Activated naive CD8-positive, alpha-beta T cell treated with anti-CD3 and anti-CD28 coated beads, Interleukin-2, amount 10 ng/mL, durations not matched to agents 7 days and 5 days (primary cell): ENCODE measurements at regions not wholly inside any gene's neighbourhood (a gene's known extent, or its start where the extent isn't known, plus 50 kb on each side); places are given as distances from the start of the nearest gene placed in this dataset.

Source experiments
- ATAC-seq: fragments of 150-1000 bp; cut with Tn5 transposase; one replicate; pipeline ENCODE4 v1.10.0; 2021; ENCODE audit warnings: low read depth, moderate library complexity
- POLR2A ChIA-PET: fragments of 350-600 bp; sonication (Branson Sonifier 250); formaldehyde crosslinking; loops from one replicate; lab custom pipeline; 2021; ENCODE audit warnings: antibody characterized with exemption; lab: Charles Lee
- DNase-seq: peaks from one replicate; pipeline ENCODE4 v3.0.0; 2021
- H3K27ac Mint-ChIP-seq: one replicate; pipeline ENCODE4 v1.8.0; 2022; ENCODE audit warnings: mild to moderate bottlenecking, mixed read lengths
- H3K27me3 Mint-ChIP-seq: one replicate; pipeline ENCODE4 v1.8.0; 2022; ENCODE audit warnings: mild to moderate bottlenecking, moderate library complexity, mixed read lengths
- H3K36me3 Mint-ChIP-seq: one replicate; pipeline ENCODE4 v1.8.0; 2021; ENCODE audit warnings: mild to moderate bottlenecking, mixed read lengths
- H3K4me1 Mint-ChIP-seq: one replicate; pipeline ENCODE4 v1.8.0; 2021; ENCODE audit warnings: mixed read lengths
- H3K4me3 Mint-ChIP-seq: one replicate; pipeline ENCODE4 v1.8.0; 2022; ENCODE audit warnings: mild to moderate bottlenecking, moderate library complexity, mixed read lengths
- H3K9me3 Mint-ChIP-seq: one replicate; pipeline ENCODE4 v1.8.0; 2021; ENCODE audit warnings: mixed read lengths

- no peak overlapping the region for H3K4me3 Mint-ChIP-seq
- POLR2A ChIA-PET: no interaction called here
- no peak overlapping the region for H3K27ac Mint-ChIP-seq
- no peaks in the 10 kb centered on the region for H3K27me3 Mint-ChIP-seq
- H3K36me3 Mint-ChIP-seq: no peaks in the 10 kb centered on the region
- no peaks in the 10 kb centered on the region for H3K4me1 Mint-ChIP-seq
- ATAC-seq (no peak), DNase-seq (no peak)
- H3K9me3 Mint-ChIP-seq: peaks cover 3% of the 10 kb centered on the region
Measured at GRCh38 chr4:81860111-81860510, 388.4 kb upstream of the RASGEF1B start.

GRCh38 chr4:81854406-81854805 lies 382.7 kb upstream of the RASGEF1B start:
- no peak overlapping the region for H3K27ac Mint-ChIP-seq
- ATAC-seq: no peak

GRCh38 chr4:81852031-81852715 lies 380.5 kb upstream of the RASGEF1B start:
- H3K4me3 Mint-ChIP-seq: no peak overlapping the region
- no peak for DNase-seq
- no peak for ATAC-seq
- no peaks in the 10 kb centered on the region for H3K4me1 Mint-ChIP-seq
- H3K9me3 Mint-ChIP-seq: peaks cover 14% of the 10 kb centered on the region
- H3K27ac Mint-ChIP-seq: no peak overlapping the region
- POLR2A ChIA-PET: no interaction called here
- H3K27me3 Mint-ChIP-seq: no peaks in the 10 kb centered on the region
- peaks cover 5% of the 10 kb centered on the region for H3K36me3 Mint-ChIP-seq

More at GRCh38 chr4:81854406-81854805, 382.7 kb upstream of the RASGEF1B start:
- Mint-ChIP-seq H3K4me1 (no peaks in the 10 kb centered on the region), H3K27me3 (no peaks in the 10 kb centered on the region), H3K4me3 (no peak overlapping the region), H3K36me3 (peaks cover 5% of the 10 kb centered on the region), H3K9me3 (peaks cover 14% of the 10 kb centered on the region)
- DNase-seq: no peak
- POLR2A ChIA-PET: no interaction called here

GRCh38 chr4:81850701-81851100 lies 379.0 kb upstream of the RASGEF1B start:
- POLR2A ChIA-PET: no interaction called here
- no peaks in the 10 kb centered on the region for H3K27me3 Mint-ChIP-seq
- H3K4me3 Mint-ChIP-seq: no peak overlapping the region
- H3K9me3 Mint-ChIP-seq: peaks cover 14% of the 10 kb centered on the region
- peaks cover 5% of the 10 kb centered on the region for H3K36me3 Mint-ChIP-seq
- no peak overlapping the region for H3K27ac Mint-ChIP-seq
- no peak for DNase-seq
- no peaks in the 10 kb centered on the region for H3K4me1 Mint-ChIP-seq
- no peak for ATAC-seq

- Mint-ChIP-seq H3K4me1 (no peaks in the 10 kb centered on the region), H3K4me3 (no peak overlapping the region), H3K27ac (no peak overlapping the region), H3K27me3 (no peaks in the 10 kb centered on the region), H3K9me3 (peaks cover 2% of the 10 kb centered on the region), H3K36me3 (no peaks in the 10 kb centered on the region)
- POLR2A ChIA-PET: interaction anchor here (0.6 kb wide), 1 partner anchor 120 kb away, joined by 4 read pairs; no protein-coding TSS in a partner anchor
- DNase-seq (no peak), ATAC-seq (no peak)
Measured at GRCh38 chr4:81845761-81846160, 374.1 kb upstream of the RASGEF1B start.

GRCh38 chr4:81845273-81845672 lies 373.6 kb upstream of the RASGEF1B start:
- no peaks in the 10 kb centered on the region for H3K27me3 Mint-ChIP-seq
- no peaks in the 10 kb centered on the region for H3K9me3 Mint-ChIP-seq
- no peak overlapping the region for H3K27ac Mint-ChIP-seq
- H3K4me1 Mint-ChIP-seq: no peaks in the 10 kb centered on the region
- POLR2A ChIA-PET: interaction anchor here (0.6 to 1.2 kb wide), 2 partner anchors 120 to 375 kb away, joined by 3 to 4 read pairs; no protein-coding TSS in a partner anchor
- ATAC-seq (no peak), DNase-seq (no peak)
- no peak overlapping the region for H3K4me3 Mint-ChIP-seq
- no peaks in the 10 kb centered on the region for H3K36me3 Mint-ChIP-seq

- Mint-ChIP-seq H3K9me3 (no peaks in the 10 kb centered on the region), H3K36me3 (no peaks in the 10 kb centered on the region), H3K27ac (no peak overlapping the region), H3K27me3 (no peaks in the 10 kb centered on the region), H3K4me1 (no peaks in the 10 kb centered on the region), H3K4me3 (no peak overlapping the region)
- POLR2A ChIA-PET: interaction anchor here (1.2 to 1.6 kb wide), 2 partner anchors 374 to 377 kb away, joined by 3 to 6 read pairs; no protein-coding TSS in a partner anchor
- peak; percentile 74 for ATAC-seq
- DNase-seq: peak; percentile 40
Measured at GRCh38 chr4:81844717-81845116, 373.0 kb upstream of the RASGEF1B start.

GRCh38 chr4:81839347-81840042 lies 367.8 kb upstream of the RASGEF1B start:
- Mint-ChIP-seq H3K36me3 (no peaks in the 10 kb centered on the region), H3K9me3 (no peaks in the 10 kb centered on the region), H3K27me3 (no peaks in the 10 kb centered on the region), H3K4me3 (no peak overlapping the region), H3K4me1 (no peaks in the 10 kb centered on the region), H3K27ac (no peak overlapping the region)
- POLR2A ChIA-PET: no interaction called here
- no peak for ATAC-seq
- no peak for DNase-seq

- H3K27ac Mint-ChIP-seq: no peak overlapping the region
- ATAC-seq: no peak
- H3K27me3 Mint-ChIP-seq: no peaks in the 10 kb centered on the region
- DNase-seq: no peak
- H3K9me3 Mint-ChIP-seq: no peaks in the 10 kb centered on the region
- no peak overlapping the region for H3K4me3 Mint-ChIP-seq
- no peaks in the 10 kb centered on the region for H3K36me3 Mint-ChIP-seq
- POLR2A ChIA-PET: no interaction called here
- no peaks in the 10 kb centered on the region for H3K4me1 Mint-ChIP-seq
Measured at GRCh38 chr4:81838586-81838985, 366.9 kb upstream of the RASGEF1B start.

- peaks cover 2% of the 10 kb centered on the region for H3K27me3 Mint-ChIP-seq
- DNase-seq: no peak
- ATAC-seq: no peak
- H3K36me3 Mint-ChIP-seq: no peaks in the 10 kb centered on the region
- POLR2A ChIA-PET: no interaction called here
- H3K4me3 Mint-ChIP-seq: no peak overlapping the region
- H3K4me1 Mint-ChIP-seq: no peaks in the 10 kb centered on the region
- H3K27ac Mint-ChIP-seq: no peak overlapping the region
- no peaks in the 10 kb centered on the region for H3K9me3 Mint-ChIP-seq
Measured at GRCh38 chr4:81836716-81837115, 365.0 kb upstream of the RASGEF1B start.

- POLR2A ChIA-PET: no interaction called here
- Mint-ChIP-seq H3K27me3 (peaks cover 2% of the 10 kb centered on the region), H3K9me3 (peaks cover 1% of the 10 kb centered on the region), H3K4me1 (no peaks in the 10 kb centered on the region), H3K36me3 (no peaks in the 10 kb centered on the region), H3K4me3 (no peak overlapping the region), H3K27ac (no peak overlapping the region)
- no peak for ATAC-seq
- no peak for DNase-seq
Measured at GRCh38 chr4:81833576-81833975, 361.9 kb upstream of the RASGEF1B start.

GRCh38 chr4:81828991-81829390 lies 357.3 kb upstream of the RASGEF1B start:
- peaks cover 2% of the 10 kb centered on the region for H3K27me3 Mint-ChIP-seq
- DNase-seq (no peak), ATAC-seq (no peak)
- no peak overlapping the region for H3K4me3 Mint-ChIP-seq
- POLR2A ChIA-PET: no interaction called here
- peaks cover 3% of the 10 kb centered on the region for H3K4me1 Mint-ChIP-seq
- H3K27ac Mint-ChIP-seq: no peak overlapping the region
- H3K9me3 Mint-ChIP-seq: peaks cover 4% of the 10 kb centered on the region
- H3K36me3 Mint-ChIP-seq: no peaks in the 10 kb centered on the region

GRCh38 chr4:81827577-81828202 lies 356.0 kb upstream of the RASGEF1B start:
- ATAC-seq (no peak), DNase-seq (no peak)
- no peaks in the 10 kb centered on the region for H3K36me3 Mint-ChIP-seq
- POLR2A ChIA-PET: no interaction called here
- no peak overlapping the region for H3K4me3 Mint-ChIP-seq
- peaks cover 2% of the 10 kb centered on the region for H3K27me3 Mint-ChIP-seq
- peaks cover 4% of the 10 kb centered on the region for H3K9me3 Mint-ChIP-seq
- no peak overlapping the region for H3K27ac Mint-ChIP-seq
- peaks cover 3% of the 10 kb centered on the region for H3K4me1 Mint-ChIP-seq
